ENCODE measurements at regions not wholly inside any gene's neighbourhood (a gene's known extent, or its start where the extent isn't known, plus 50 kb on each side); places are given as distances from the start of the nearest gene placed in this dataset.
"Not testable (repeated sequence)": the region's sequence is repeated elsewhere in the genome, so short reads cannot be mapped to it uniquely, and the experiment has no call there.

- no peak for DNase-seq (ENCODE audit: low read depth)
These were observed 169.2 kb upstream of the PLXNC1 start for GRCh38 chr12:93979189-93979588.

- DNase-seq (ENCODE audit: low read depth) = no peak
These were observed 167.7 kb upstream of the PLXNC1 start for GRCh38 chr12:93980711-93981110.

GRCh38 chr12:93981411-93981810 is 167.0 kb upstream of the PLXNC1 start:
- DNase-seq (ENCODE audit: low read depth) = no peak

GRCh38 chr12:93982771-93983315 is 165.5 kb upstream of the PLXNC1 start:
- no peak for DNase-seq (ENCODE audit: low read depth)

GRCh38 chr12:93984005-93984404 is 164.4 kb upstream of the PLXNC1 start:
- DNase-seq (ENCODE audit: low read depth) = no peak

GRCh38 chr12:93989949-93990348 is 158.4 kb upstream of the PLXNC1 start:
- DNase-seq (ENCODE audit: low read depth) = no peak

- DNase-seq (ENCODE audit: low read depth) = no peak
These were observed 157.3 kb upstream of the PLXNC1 start for GRCh38 chr12:93990832-93991803.

GRCh38 chr12:93991829-93992461 is 156.4 kb upstream of the PLXNC1 start:
- DNase-seq (ENCODE audit: low read depth) = no peak

GRCh38 chr12:93994721-93995120 is 153.7 kb upstream of the PLXNC1 start:
- no peak for DNase-seq (ENCODE audit: low read depth)

- no peak for DNase-seq (ENCODE audit: low read depth)
These were observed 152.1 kb upstream of the PLXNC1 start for GRCh38 chr12:93996321-93996720.

GRCh38 chr12:94001691-94002090 is 146.7 kb upstream of the PLXNC1 start:
- DNase-seq (ENCODE audit: low read depth) = no peak

GRCh38 chr12:94002925-94003324 is 145.5 kb upstream of the PLXNC1 start:
- DNase-seq (ENCODE audit: low read depth) = not testable (repeated sequence)

- DNase-seq (ENCODE audit: low read depth) = not testable (repeated sequence)
These were observed 140.5 kb upstream of the PLXNC1 start for GRCh38 chr12:94007833-94008232.

- DNase-seq (ENCODE audit: low read depth) = no peak
These were observed 138.1 kb upstream of the PLXNC1 start for GRCh38 chr12:94010307-94010706.

GRCh38 chr12:94012071-94012470 is 136.3 kb upstream of the PLXNC1 start:
- no peak for DNase-seq (ENCODE audit: low read depth)

GRCh38 chr12:94012590-94012989 is 135.8 kb upstream of the PLXNC1 start:
- DNase-seq (ENCODE audit: low read depth) = no peak

- not testable (repeated sequence) for DNase-seq (ENCODE audit: low read depth)
These were observed 131.1 kb upstream of the PLXNC1 start for GRCh38 chr12:94017247-94017646.

GRCh38 chr12:94020335-94020734 is 128.0 kb upstream of the PLXNC1 start:
- DNase-seq (ENCODE audit: low read depth) = no peak

GRCh38 chr12:94023879-94024278 is 124.5 kb upstream of the PLXNC1 start:
- DNase-seq (ENCODE audit: low read depth) = no peak

- DNase-seq (ENCODE audit: low read depth) = no peak
These were observed 123.3 kb upstream of the PLXNC1 start for GRCh38 chr12:94025068-94025467.

- DNase-seq (ENCODE audit: low read depth) = no peak
These were observed 122.6 kb upstream of the PLXNC1 start for GRCh38 chr12:94025756-94026155.

- no peak for DNase-seq (ENCODE audit: low read depth)
These were observed 121.8 kb upstream of the PLXNC1 start for GRCh38 chr12:94026596-94026995.

- no peak for DNase-seq (ENCODE audit: low read depth)
These were observed 120.8 kb upstream of the PLXNC1 start for GRCh38 chr12:94027561-94027960.

Measured in CMK (cell line).